Immature natural killer cell (primary cell): ENCODE measurements at regions not wholly inside any gene's neighbourhood (a gene's known extent, or its start where the extent isn't known, plus 50 kb on each side); places are given as distances from the start of the nearest gene placed in this dataset.
"Not testable (repeated sequence)": the region's sequence is repeated elsewhere in the genome, so short reads cannot be mapped to it uniquely, and the experiment has no call there.

ENCODE experiments used
- DNase-seq, 3 donors: peaks; one replicate each; pipeline ENCODE4 v3.0.0; 2022; ENCODE audit warnings: mixed read lengths in 1 of 3
- H3K27ac Mint-ChIP-seq, 6 donors: one replicate each; pipeline ENCODE4 v1.8.0; 2020; ENCODE audit warnings: mixed read lengths in 6 of 6, mild to moderate bottlenecking in 5 of 6, inconsistent platforms in 4 of 6, moderate library complexity in 3 of 6
- H3K27me3 Mint-ChIP-seq, 3 donors: one replicate each; pipeline ENCODE4 v1.8.0; 2020 to 2021; ENCODE audit warnings: low read depth in 3 of 3, mild to moderate bottlenecking in 3 of 3, mixed read lengths in 3 of 3, moderate library complexity in 3 of 3, inconsistent platforms in 1 of 3
- H3K36me3 Mint-ChIP-seq, 3 donors: one replicate each; pipeline ENCODE4 v1.8.0; 2020; ENCODE audit warnings: mixed read lengths in 3 of 3, inconsistent platforms in 2 of 3, mild to moderate bottlenecking in 2 of 3
- H3K4me1 Mint-ChIP-seq, 2 donors: one replicate each; pipeline ENCODE4 v1.8.0; 2020; ENCODE audit warnings: inconsistent platforms in 2 of 2, mild to moderate bottlenecking in 2 of 2, mixed read lengths in 2 of 2, moderate library complexity in 1 of 2
- H3K4me3 Mint-ChIP-seq, 5 donors: one replicate each; pipeline ENCODE4 v1.8.0; 2020; ENCODE audit warnings: mild to moderate bottlenecking in 5 of 5, mixed read lengths in 5 of 5, inconsistent platforms in 3 of 5, moderate library complexity in 3 of 5
- H3K9me3 Mint-ChIP-seq, 6 donors: one replicate each; pipeline ENCODE4 v1.8.0; 2020; ENCODE audit warnings: mild to moderate bottlenecking in 6 of 6, mixed read lengths in 6 of 6, inconsistent platforms in 4 of 6, moderate library complexity in 3 of 6

GRCh38 chr14:51365241-51365965 lies 125.4 kb downstream of the TMX1 start:
- H3K27me3 Mint-ChIP-seq = peaks cover 0 to 8% (median 2%) of the 10 kb centered on the region in 3 donors
- H3K4me3 Mint-ChIP-seq = no peak overlapping the region
- no peaks in the 10 kb centered on the region for H3K36me3 Mint-ChIP-seq
- no peaks in the 10 kb centered on the region for H3K4me1 Mint-ChIP-seq
- H3K9me3 Mint-ChIP-seq = no peaks in the 10 kb centered on the region
- no peak for DNase-seq
- no peak overlapping the region for H3K27ac Mint-ChIP-seq

DNA sequence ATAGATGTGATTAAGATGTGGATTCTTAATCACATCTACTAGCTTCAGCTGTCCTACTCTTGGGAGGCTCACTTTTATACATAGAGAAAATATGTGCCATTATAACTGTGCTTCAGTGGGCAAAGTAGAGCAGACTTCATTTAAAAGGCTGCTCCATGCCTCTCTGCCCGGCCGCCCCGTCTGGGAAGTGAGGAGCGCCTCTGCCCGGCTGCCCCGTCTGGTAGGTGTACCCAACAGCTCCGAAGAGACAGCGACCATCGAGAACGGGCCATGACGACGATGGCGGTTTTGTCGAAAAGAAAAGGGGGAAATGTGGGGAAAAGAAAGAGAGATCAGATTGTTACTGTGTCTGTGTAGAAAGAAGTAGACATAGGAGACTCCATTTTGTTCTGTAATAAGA lies 126.4 kb downstream of the TMX1 start:
- H3K4me1 Mint-ChIP-seq, H3K9me3 Mint-ChIP-seq, H3K27me3 Mint-ChIP-seq, H3K36me3 Mint-ChIP-seq, H3K27ac Mint-ChIP-seq, H3K4me3 Mint-ChIP-seq, DNase-seq: not testable (repeated sequence)

GRCh38 chr14:51366866-51367599 lies 127.0 kb downstream of the TMX1 start:
- H3K9me3 Mint-ChIP-seq, H3K27me3 Mint-ChIP-seq, H3K27ac Mint-ChIP-seq, H3K4me3 Mint-ChIP-seq, H3K36me3 Mint-ChIP-seq, H3K4me1 Mint-ChIP-seq, DNase-seq: not testable (repeated sequence)

GRCh38 chr14:51367600-51367931 lies 127.5 kb downstream of the TMX1 start:
- no peak for DNase-seq
- Mint-ChIP-seq H3K36me3 (no peaks in the 10 kb centered on the region), H3K9me3 (no peaks in the 10 kb centered on the region), H3K4me1 (no peaks in the 10 kb centered on the region), H3K4me3 (no peak overlapping the region), H3K27me3 (peaks cover 0 to 5% (median 4%) of the 10 kb centered on the region in 3 donors), H3K27ac (no peak overlapping the region)

DNA sequence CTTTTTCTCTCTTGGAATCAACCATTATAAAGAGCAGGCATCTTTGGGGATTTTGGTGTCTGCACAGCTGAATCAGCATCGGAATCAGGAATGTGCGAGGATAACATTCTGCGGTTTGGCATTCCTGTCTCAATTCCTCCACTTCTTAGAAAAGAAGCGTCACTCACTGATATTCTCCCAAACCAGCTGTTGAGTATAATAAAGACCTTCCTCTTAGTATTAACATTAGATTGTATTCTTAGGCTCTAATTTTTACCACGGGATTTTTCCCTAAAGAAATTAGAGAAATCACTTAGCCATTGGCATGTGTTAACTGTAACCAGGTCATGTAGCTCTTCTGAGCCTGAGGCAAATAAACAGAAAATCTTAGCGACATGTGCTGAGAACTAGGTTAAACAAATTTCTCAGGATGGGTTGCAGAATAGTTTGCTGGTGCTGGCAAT lies 128.7 kb downstream of the TMX1 start:
- H3K4me3 Mint-ChIP-seq = no peak overlapping the region
- H3K4me1 Mint-ChIP-seq = no peaks in the 10 kb centered on the region
- H3K27me3 Mint-ChIP-seq = peaks cover 0 to 7% (median 6%) of the 10 kb centered on the region in 3 donors
- DNase-seq = no peak
- no peaks in the 10 kb centered on the region for H3K36me3 Mint-ChIP-seq
- H3K9me3 Mint-ChIP-seq = no peaks in the 10 kb centered on the region
- no peak overlapping the region for H3K27ac Mint-ChIP-seq

GRCh38 chr14:51369814-51370213 lies 129.8 kb downstream of the TMX1 start:
- H3K4me3 Mint-ChIP-seq = no peak overlapping the region
- peak in 2 of 3 donors; percentile 4 to 11 for DNase-seq
- H3K9me3 Mint-ChIP-seq = no peaks in the 10 kb centered on the region
- peaks cover 0 to 9% (median 7%) of the 10 kb centered on the region in 3 donors for H3K27me3 Mint-ChIP-seq
- H3K36me3 Mint-ChIP-seq = no peaks in the 10 kb centered on the region
- no peaks in the 10 kb centered on the region for H3K4me1 Mint-ChIP-seq
- H3K27ac Mint-ChIP-seq = no peak overlapping the region

DNA sequence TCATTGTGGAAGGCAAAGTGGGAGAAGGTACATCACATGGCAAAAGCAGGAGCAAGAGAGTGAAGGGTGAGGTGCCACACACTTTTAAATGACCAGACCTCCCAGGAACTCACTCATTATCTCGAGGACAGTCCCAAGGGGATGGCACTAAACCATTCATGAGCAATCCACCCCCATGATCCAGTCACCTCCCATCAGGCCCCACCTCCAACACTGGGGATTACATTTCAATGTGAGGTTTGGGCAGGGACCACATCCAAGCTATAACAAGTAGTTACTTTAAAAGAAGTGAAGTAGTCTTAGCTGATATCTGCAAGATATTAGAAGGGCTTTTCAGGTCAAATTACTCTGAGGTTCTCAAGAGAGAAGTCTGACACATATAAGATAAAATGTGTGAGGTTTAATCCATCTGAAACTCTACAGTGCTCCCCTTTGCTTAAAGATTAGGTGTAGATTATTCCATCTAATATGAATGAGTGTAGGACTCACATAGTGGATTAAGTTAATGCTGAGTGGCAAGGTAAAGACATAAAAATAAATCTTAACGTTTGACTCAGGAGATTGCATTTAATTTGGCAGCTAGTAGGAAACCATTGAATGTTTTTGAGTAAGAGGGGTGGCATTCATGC lies 130.8 kb downstream of the TMX1 start:
- no peak for DNase-seq
- Mint-ChIP-seq H3K4me3 (no peak overlapping the region), H3K4me1 (no peaks in the 10 kb centered on the region), H3K27me3 (peaks cover 0 to 9% (median 7%) of the 10 kb centered on the region in 3 donors), H3K9me3 (no peaks in the 10 kb centered on the region), H3K36me3 (no peaks in the 10 kb centered on the region), H3K27ac (no peak overlapping the region)

DNA sequence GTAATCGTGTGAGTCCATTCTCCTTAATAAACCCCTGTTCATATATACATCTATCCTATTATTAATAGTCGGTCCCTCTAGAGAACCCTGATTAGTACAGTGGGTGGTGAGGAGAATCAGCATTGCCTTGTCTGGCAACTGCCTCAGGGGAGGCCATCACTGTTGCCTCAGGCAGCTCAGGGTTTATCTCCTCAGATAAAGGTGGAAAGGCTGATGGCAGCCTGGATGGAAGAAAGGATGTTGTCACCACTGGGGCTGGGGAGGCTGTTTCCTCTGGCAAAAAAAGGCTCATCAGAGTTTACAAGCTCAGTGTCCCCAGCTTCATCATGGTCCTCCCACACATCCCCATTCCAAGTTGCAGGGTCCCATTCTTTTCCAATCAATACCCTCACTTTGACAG lies 137.1 kb downstream of the TMX1 start:
- DNase-seq, H3K27ac Mint-ChIP-seq, H3K4me1 Mint-ChIP-seq, H3K9me3 Mint-ChIP-seq, H3K27me3 Mint-ChIP-seq, H3K36me3 Mint-ChIP-seq, H3K4me3 Mint-ChIP-seq: not testable (repeated sequence)

DNA sequence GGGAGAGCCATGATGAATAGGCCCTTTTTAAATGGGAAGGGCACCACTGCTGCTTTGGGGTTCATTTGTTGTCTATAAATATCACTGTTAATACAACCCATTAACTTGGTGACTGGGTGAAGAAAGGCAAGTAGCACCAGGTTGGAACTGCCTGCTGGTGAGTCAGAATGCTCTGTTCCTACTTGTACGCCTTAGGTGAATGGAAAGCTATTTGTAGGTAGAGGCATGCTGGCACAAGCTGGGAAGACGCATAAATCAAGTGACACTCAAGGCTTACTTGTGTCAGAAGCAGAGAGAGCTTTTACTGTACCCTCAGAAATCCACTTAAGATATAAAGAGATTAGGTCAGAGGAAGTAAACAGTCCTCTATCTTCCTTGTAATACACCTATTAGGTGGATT lies 142.5 kb downstream of the TMX1 start:
- Mint-ChIP-seq H3K27me3 (peaks cover 0 to 7% (median 0%) of the 10 kb centered on the region in 3 donors), H3K9me3 (no peaks in the 10 kb centered on the region), H3K4me1 (no peaks in the 10 kb centered on the region), H3K36me3 (no peaks in the 10 kb centered on the region), H3K4me3 (no peak overlapping the region), H3K27ac (no peak overlapping the region)
- DNase-seq = no peak

GRCh38 chr14:51386411-51386810 lies 146.4 kb downstream of the TMX1 start:
- no peak for DNase-seq
- Mint-ChIP-seq H3K36me3 (no peaks in the 10 kb centered on the region), H3K9me3 (no peaks in the 10 kb centered on the region), H3K27ac (no peak overlapping the region), H3K4me1 (no peaks in the 10 kb centered on the region), H3K4me3 (no peak overlapping the region), H3K27me3 (peaks cover 1 to 10% (median 2%) of the 10 kb centered on the region in 3 donors)

- H3K36me3 Mint-ChIP-seq = no peaks in the 10 kb centered on the region
- no peak for DNase-seq
- no peaks in the 10 kb centered on the region for H3K4me1 Mint-ChIP-seq
- no peak overlapping the region for H3K4me3 Mint-ChIP-seq
- peaks cover 1 to 10% (median 2%) of the 10 kb centered on the region in 3 donors for H3K27me3 Mint-ChIP-seq
- no peaks in the 10 kb centered on the region for H3K9me3 Mint-ChIP-seq
- H3K27ac Mint-ChIP-seq = no peak overlapping the region
These were observed 147.1 kb downstream of the TMX1 start for GRCh38 chr14:51386983-51387735.

DNA sequence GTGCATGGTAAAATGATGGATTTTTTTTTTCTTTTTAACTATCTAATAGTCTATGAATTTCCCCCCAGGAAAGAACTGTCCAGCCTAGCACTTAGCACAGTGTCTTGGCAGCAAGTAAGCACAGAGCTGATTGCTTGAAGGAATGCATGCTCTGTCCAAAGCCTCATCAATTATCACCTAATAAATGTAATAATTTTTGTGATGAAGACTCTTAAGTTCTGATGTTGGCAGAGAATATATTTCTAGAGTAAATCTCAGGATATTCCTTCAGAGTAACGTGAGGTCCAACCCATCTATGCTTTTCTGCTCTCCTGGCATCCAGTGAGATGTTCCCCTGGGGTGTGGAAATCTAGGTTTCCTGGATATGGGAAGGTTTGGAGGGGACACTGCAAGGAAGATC lies 152.4 kb downstream of the TMX1 start:
- H3K36me3 Mint-ChIP-seq = no peaks in the 10 kb centered on the region

GRCh38 chr14:51394384-51394783 lies 154.3 kb downstream of the TMX1 start:
- Mint-ChIP-seq H3K36me3 (no peaks in the 10 kb centered on the region), H3K4me1 (no peaks in the 10 kb centered on the region), H3K4me3 (no peak overlapping the region), H3K9me3 (no peaks in the 10 kb centered on the region), H3K27ac (no peak overlapping the region), H3K27me3 (peaks cover 1 to 5% (median 2%) of the 10 kb centered on the region in 3 donors)
- no peak for DNase-seq

More for the DNA sequence above, 152.4 kb downstream of the TMX1 start:
- no peak for DNase-seq
- Mint-ChIP-seq H3K4me3 (no peak overlapping the region), H3K4me1 (no peaks in the 10 kb centered on the region), H3K9me3 (no peaks in the 10 kb centered on the region), H3K27me3 (peaks cover 1 to 2% (median 2%) of the 10 kb centered on the region in 3 donors), H3K27ac (no peak overlapping the region)

DNA sequence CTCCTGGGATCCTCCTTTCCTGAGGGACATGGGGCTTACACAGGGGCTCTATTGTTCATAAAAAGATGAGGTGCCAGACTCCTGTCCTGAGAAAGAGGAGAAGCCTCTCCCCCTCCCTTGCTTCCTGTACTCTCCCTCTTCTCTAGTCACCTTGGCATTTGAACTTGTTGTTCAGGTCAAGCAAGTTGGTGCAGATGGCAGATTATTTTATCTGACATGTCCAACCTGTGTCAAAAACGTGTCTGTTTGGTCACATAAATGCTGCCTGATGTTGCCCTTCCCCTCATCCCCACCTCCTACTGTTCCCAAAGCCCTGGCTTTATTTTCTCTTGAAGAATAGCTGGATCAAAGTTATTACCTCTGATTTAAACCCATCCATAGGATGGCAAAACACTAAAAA lies 154.8 kb downstream of the TMX1 start:
- H3K36me3 Mint-ChIP-seq = no peaks in the 10 kb centered on the region
- H3K27me3 Mint-ChIP-seq = peaks cover 1 to 3% (median 2%) of the 10 kb centered on the region in 3 donors
- H3K9me3 Mint-ChIP-seq = no peaks in the 10 kb centered on the region
- no peak overlapping the region for H3K27ac Mint-ChIP-seq
- H3K4me3 Mint-ChIP-seq = no peak overlapping the region
- no peaks in the 10 kb centered on the region for H3K4me1 Mint-ChIP-seq
- DNase-seq = no peak
